HCT116 (cell line): ENCODE measurements at regions not wholly inside any gene's neighbourhood (a gene's known extent, or its start where the extent isn't known, plus 50 kb on each side); places are given as distances from the start of the nearest gene placed in this dataset.

Experiments
- ATAC-seq: fragments of 200-7000 bp; cut with Tn5 transposase; 2 replicates; pipeline ENCODE4 v1.9.1; 2020; ENCODE audit warnings: mild to moderate bottlenecking, moderate library complexity
- BruUV-seq: library from RNA; stranded (reverse); fragments of 400-500 nt; replicated peaks from 2 replicates; lab custom pipeline; 2021; lab: Mats Ljungman, UMichigan
- CTCF ChIA-PET: fragments of 300-600 bp; sonication (Branson Sonifier 250); formaldehyde crosslinking; loops from one replicate; lab custom pipeline; 2021; ENCODE audit warnings: antibody characterized with exemption; lab: Charles Lee
- POLR2A ChIA-PET: fragments of 300-600, 350-600 bp; sonication (Branson Sonifier 250); formaldehyde crosslinking; loops from one replicate; lab custom pipeline; 2021; ENCODE audit warnings: antibody characterized with exemption; lab: Charles Lee
- RAD21 ChIA-PET, 2 experiments: fragments of 300-600 bp; sonication (Branson Sonifier 250); formaldehyde crosslinking; loops; one replicate each; lab custom pipeline; 2023; ENCODE audit warnings: low total read pairs in 2 of 2; ENCODE audit not compliant: uncharacterized antibody in 2 of 2, unreplicated experiment in 2 of 2, low non-redundant PET in 1 of 2; lab: Charles Lee
- DNase-seq: peaks from one replicate; pipeline ENCODE4 v3.0.0-alpha.2; 2010; ENCODE audit warnings: low read depth, low spot score
- H2AFZ ChIP-seq: fragments of 200-600 bp; shearing (Covaris generic), sonication (generic); 2 replicates; pipeline ENCODE4 v1.6.1; 2017; ENCODE audit warnings: low read depth, mixed run types, mixed read lengths, antibody characterized with exemption, low read length; ENCODE audit not compliant: poor library complexity, severe bottlenecking
- H3K27ac ChIP-seq: 2 replicates; pipeline ENCODE4 v1.5.1; 2012; ENCODE audit warnings: low read depth, low read length
- H3K27me3 ChIP-seq: fragments of 200-600 bp; sonication (generic); 2 replicates; pipeline ENCODE4 v1.6.1; 2016; ENCODE audit warnings: mixed run types, low read length, mixed read lengths; ENCODE audit not compliant: insufficient read depth
- H3K36me3 ChIP-seq, 2 experiments: fragments of 200-500 bp in 1 of 2; fragments of 200-600 bp in 1 of 2; sonication (Bioruptor generic) in 1 of 2; sonication (generic) in 1 of 2; 2 replicates each; pipeline versions ENCODE4 v1.5.1 to v1.6.1; 2014 to 2016; ENCODE audit warnings: low read length in 2 of 2, inconsistent platforms in 1 of 2, mixed read lengths in 1 of 2, mixed run types in 1 of 2; ENCODE audit not compliant: insufficient read depth in 2 of 2, control insufficient read depth in 1 of 2
- H3K4me1 ChIP-seq, 2 experiments: fragments of 200-600 bp in 1 of 2; sonication (generic) in 1 of 2; 2 replicates each; pipeline versions ENCODE4 v1.5.1 to v1.6.1; 2012 to 2017; ENCODE audit warnings: low read length in 2 of 2, inconsistent platforms in 1 of 2, mild to moderate bottlenecking in 1 of 2, mixed read lengths in 1 of 2, mixed run types in 1 of 2, moderate library complexity in 1 of 2; ENCODE audit not compliant: insufficient read depth in 2 of 2, control insufficient read depth in 1 of 2
- H3K4me2 ChIP-seq: fragments of 200-600 bp; sonication (generic); 2 replicates; pipeline ENCODE4 v1.6.1; 2017; ENCODE audit warnings: mixed run types, low read length, mixed read lengths
- H3K4me3 ChIP-seq, 2 experiments: fragments of 200-600 bp in 1 of 2; sonication (generic) in 1 of 2; replicated peaks in 1 of 2; 2 replicates each; pipeline ENCODE4 v1.5.1; 2011 to 2016; ENCODE audit warnings: low read length in 2 of 2, control low read depth in 1 of 2, low read depth in 1 of 2, mild to moderate bottlenecking in 1 of 2, mixed read lengths in 1 of 2, mixed run types in 1 of 2
- H3K79me2 ChIP-seq: fragments of 200-600 bp; sonication (generic); 2 replicates; pipeline ENCODE4 v1.6.1; 2017; ENCODE audit warnings: mild to moderate bottlenecking, mixed run types, low read length, moderate library complexity, mixed read lengths; ENCODE audit not compliant: insufficient read depth
- H3K9ac ChIP-seq: fragments of 200-600 bp; sonication (generic); 2 replicates; pipeline ENCODE4 v1.6.1; 2016; ENCODE audit warnings: low read length, mixed read lengths
- H3K9me2 ChIP-seq: fragments of 200-600 bp; sonication (generic), shearing (Covaris generic); 2 replicates; pipeline ENCODE4 v1.6.1; 2017; ENCODE audit warnings: mixed run types, mild to moderate bottlenecking, moderate library complexity; ENCODE audit not compliant: insufficient read depth
- H3K9me3 ChIP-seq, 2 experiments: fragments of 200-500 bp in 1 of 2; fragments of 200-600 bp in 1 of 2; sonication (Bioruptor generic) in 1 of 2; sonication (generic) in 1 of 2; 2 replicates each; pipeline ENCODE4 v1.6.1; 2014 to 2017; ENCODE audit warnings: low read length in 2 of 2, mixed read lengths in 2 of 2, inconsistent platforms in 1 of 2, low read depth in 1 of 2, mild to moderate bottlenecking in 1 of 2, mixed run types in 1 of 2, moderate library complexity in 1 of 2; ENCODE audit not compliant: control insufficient read depth in 1 of 2, insufficient read depth in 1 of 2
- H4K20me1 ChIP-seq: fragments of 200-600 bp; sonication (generic), shearing (Covaris generic); 2 replicates; pipeline ENCODE4 v1.6.1; 2017; ENCODE audit warnings: mixed run types, mild to moderate bottlenecking, moderate library complexity; ENCODE audit not compliant: insufficient read depth
- ELF1 ChIP-seq: IDR thresholded peaks from 2 replicates; pipeline ENCODE4 v1.6.1; 2012; ENCODE audit warnings: low read depth, borderline replicate concordance
- FOSL1 ChIP-seq: IDR thresholded peaks from 2 replicates; pipeline ENCODE4 v1.6.1; 2012; ENCODE audit warnings: low read depth
- POLR2A ChIP-seq: IDR thresholded peaks from 2 replicates; pipeline ENCODE4 v1.7.0; 2011; ENCODE audit warnings: borderline replicate concordance; ENCODE audit not compliant: insufficient read depth, insufficient read length; ENCODE audit errors: extremely low read depth
- POLR2AphosphoS5 ChIP-seq: IDR thresholded peaks from 2 replicates; pipeline ENCODE4 v1.6.1; 2011; ENCODE audit warnings: mild to moderate bottlenecking, low read depth, low read length, moderate library complexity
- RAD21 ChIP-seq: IDR thresholded peaks from 2 replicates; pipeline ENCODE4 v1.6.1; 2012; ENCODE audit warnings: low read depth, mild to moderate bottlenecking
- SRF ChIP-seq: IDR thresholded peaks from 2 replicates; pipeline ENCODE4 v1.6.1; 2012; ENCODE audit warnings: low read depth
- intact Hi-C: fragments of 100-400 bp; cut with micrococcal nuclease; formaldehyde crosslinking; loops from 2 replicates; pipeline ENCODE4 v1.10.0; 2022

- H4K20me1 ChIP-seq: no peaks in the 10 kb centered on the region
- H3K9ac ChIP-seq: no peak overlapping the region
- no peaks in the 10 kb centered on the region for H3K9me3 ChIP-seq
- no peak for DNase-seq
- no TSS peak for BruUV-seq
- POLR2A ChIA-PET: no interaction called here
- intact Hi-C loops: no loop called here
- CTCF ChIA-PET: no interaction called here
- RAD21 ChIA-PET: no interaction called here
- H2AFZ ChIP-seq: no peak overlapping the region
- no peaks in the 10 kb centered on the region for H3K79me2 ChIP-seq
- H3K9me2 ChIP-seq: no peaks in the 10 kb centered on the region
- TF ChIP-seq POLR2AphosphoS5 (no peak), RAD21 (no peak), SRF (no peak), ELF1 (no peak), POLR2A (no peak)
- H3K4me1 ChIP-seq: no peaks in the 10 kb centered on the region
- no peak for ATAC-seq
- no peaks in the 10 kb centered on the region for H3K36me3 ChIP-seq
- no peak overlapping the region for H3K27ac ChIP-seq
- H3K27me3 ChIP-seq: no peaks in the 10 kb centered on the region
- H3K4me3 ChIP-seq: no peak overlapping the region
- H3K4me2 ChIP-seq: no peak overlapping the region
These were observed 189.9 kb upstream of the AJAP1 start for GRCh38 chr1:4464478-4464877.

- Histone ChIP-seq H3K79me2 (no peaks in the 10 kb centered on the region), H3K9ac (no peak overlapping the region), H2AFZ (no peak overlapping the region), H3K4me1 (no peaks in the 10 kb centered on the region), H3K4me3 (no peak overlapping the region), H3K27me3 (no peaks in the 10 kb centered on the region), H4K20me1 (no peaks in the 10 kb centered on the region), H3K36me3 (no peaks in the 10 kb centered on the region), H3K9me2 (no peaks in the 10 kb centered on the region), H3K27ac (no peak overlapping the region), H3K9me3 (no peaks in the 10 kb centered on the region), H3K4me2 (no peak overlapping the region)
- DNase-seq (no peak), ATAC-seq (no peak)
- BruUV-seq: no TSS peak
- ChIA-PET CTCF (no interaction called here), RAD21 (no interaction called here), POLR2A (no interaction called here)
- intact Hi-C loops: no loop called here
- TF ChIP-seq FOSL1: no peak
These were observed 187.2 kb upstream of the AJAP1 start for GRCh38 chr1:4467241-4467640.
